Nephron progenitor cell (in vitro differentiated cells): ENCODE measurements at regions not wholly inside any gene's neighbourhood (a gene's known extent, or its start where the extent isn't known, plus 50 kb on each side); places are given as distances from the start of the nearest gene placed in this dataset.

ENCODE experiments used
- DNase-seq: peaks from one replicate; pipeline ENCODE4 v3.0.0; 2021
- H3K27ac Mint-ChIP-seq: 2 replicates; pipeline ENCODE4 v1.8.0; 2021; ENCODE audit warnings: mild to moderate bottlenecking, moderate library complexity, mixed read lengths
- H3K27me3 Mint-ChIP-seq: 2 replicates; pipeline ENCODE4 v1.8.0; 2021; ENCODE audit warnings: mild to moderate bottlenecking, low read depth, mixed read lengths; ENCODE audit not compliant: poor library complexity
- H3K36me3 Mint-ChIP-seq: 2 replicates; pipeline ENCODE4 v1.8.0; 2021; ENCODE audit warnings: low read depth, mixed read lengths
- H3K4me1 Mint-ChIP-seq: 2 replicates; pipeline ENCODE4 v1.8.0; 2021; ENCODE audit warnings: mixed read lengths
- H3K4me3 Mint-ChIP-seq: 2 replicates; pipeline ENCODE4 v1.8.0; 2021; ENCODE audit warnings: mild to moderate bottlenecking, moderate library complexity, mixed read lengths
- H3K9me3 Mint-ChIP-seq: 2 replicates; pipeline ENCODE4 v1.8.0; 2021; ENCODE audit warnings: mild to moderate bottlenecking, moderate library complexity, mixed read lengths
- TF ChIP-seq, protein P1 (sequence below): fragments of 200-600 bp; sonication (generic); IDR thresholded peaks from 2 replicates; pipeline ENCODE4 v1.5.0; 2021; ENCODE audit warnings: antibody characterized with exemption

DNA sequence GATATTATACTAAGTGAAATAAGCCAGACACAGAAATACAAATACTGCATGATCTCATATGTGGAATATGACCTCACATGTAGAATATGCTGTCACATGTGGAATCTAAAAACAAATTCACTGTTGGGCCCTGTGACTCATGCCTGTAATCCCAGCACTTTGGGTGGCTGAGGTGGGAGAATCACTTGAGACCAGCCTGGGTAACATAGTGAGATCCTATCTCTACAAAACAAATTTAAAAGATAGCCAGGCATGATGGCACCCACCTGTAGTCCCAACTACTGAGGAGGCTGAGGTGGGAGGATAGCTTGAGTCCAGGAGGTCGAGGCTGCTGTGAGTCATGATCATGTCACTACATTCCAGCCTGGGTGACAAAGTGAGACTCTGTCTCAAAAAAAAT, 160.3 kb downstream of the PTEN start:
- DNase-seq = no peak
- no peak overlapping the region for H3K27ac Mint-ChIP-seq
- H3K4me3 Mint-ChIP-seq = no peak overlapping the region
- H3K4me1 Mint-ChIP-seq = peaks cover 12% of the 10 kb centered on the region
- no peaks in the 10 kb centered on the region for H3K27me3 Mint-ChIP-seq
- no peaks in the 10 kb centered on the region for H3K36me3 Mint-ChIP-seq
- no peaks in the 10 kb centered on the region for H3K9me3 Mint-ChIP-seq
- TF ChIP-seq, protein P1, sequence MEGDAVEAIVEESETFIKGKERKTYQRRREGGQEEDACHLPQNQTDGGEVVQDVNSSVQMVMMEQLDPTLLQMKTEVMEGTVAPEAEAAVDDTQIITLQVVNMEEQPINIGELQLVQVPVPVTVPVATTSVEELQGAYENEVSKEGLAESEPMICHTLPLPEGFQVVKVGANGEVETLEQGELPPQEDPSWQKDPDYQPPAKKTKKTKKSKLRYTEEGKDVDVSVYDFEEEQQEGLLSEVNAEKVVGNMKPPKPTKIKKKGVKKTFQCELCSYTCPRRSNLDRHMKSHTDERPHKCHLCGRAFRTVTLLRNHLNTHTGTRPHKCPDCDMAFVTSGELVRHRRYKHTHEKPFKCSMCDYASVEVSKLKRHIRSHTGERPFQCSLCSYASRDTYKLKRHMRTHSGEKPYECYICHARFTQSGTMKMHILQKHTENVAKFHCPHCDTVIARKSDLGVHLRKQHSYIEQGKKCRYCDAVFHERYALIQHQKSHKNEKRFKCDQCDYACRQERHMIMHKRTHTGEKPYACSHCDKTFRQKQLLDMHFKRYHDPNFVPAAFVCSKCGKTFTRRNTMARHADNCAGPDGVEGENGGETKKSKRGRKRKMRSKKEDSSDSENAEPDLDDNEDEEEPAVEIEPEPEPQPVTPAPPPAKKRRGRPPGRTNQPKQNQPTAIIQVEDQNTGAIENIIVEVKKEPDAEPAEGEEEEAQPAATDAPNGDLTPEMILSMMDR = no peak

DNA sequence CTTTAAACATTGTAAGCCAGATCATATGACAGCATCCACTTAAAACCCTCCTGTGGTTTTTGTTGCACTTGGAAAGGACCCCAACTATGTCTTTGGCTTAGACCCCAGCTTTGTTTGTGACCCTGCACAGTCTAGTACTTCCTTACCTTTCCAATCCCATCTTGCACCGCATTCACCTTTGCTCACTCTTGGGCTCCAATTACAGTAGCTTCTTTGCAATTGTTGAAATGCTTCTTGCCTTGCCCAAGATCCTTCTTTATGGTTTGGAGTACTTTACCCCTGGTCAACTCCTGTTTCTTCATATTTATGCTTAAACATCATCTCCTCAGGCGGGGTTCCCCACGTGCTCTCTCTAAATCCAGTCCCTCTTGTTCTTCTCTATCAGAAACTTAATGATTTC, 162.6 kb downstream of the PTEN start:
- DNase-seq = no peak
- Mint-ChIP-seq H3K36me3 (no peaks in the 10 kb centered on the region), H3K9me3 (no peaks in the 10 kb centered on the region), H3K27ac (no peak overlapping the region), H3K27me3 (peaks cover 3% of the 10 kb centered on the region), H3K4me3 (no peak overlapping the region), H3K4me1 (peaks cover 14% of the 10 kb centered on the region)
- TF ChIP-seq, protein P1 = no peak

DNA sequence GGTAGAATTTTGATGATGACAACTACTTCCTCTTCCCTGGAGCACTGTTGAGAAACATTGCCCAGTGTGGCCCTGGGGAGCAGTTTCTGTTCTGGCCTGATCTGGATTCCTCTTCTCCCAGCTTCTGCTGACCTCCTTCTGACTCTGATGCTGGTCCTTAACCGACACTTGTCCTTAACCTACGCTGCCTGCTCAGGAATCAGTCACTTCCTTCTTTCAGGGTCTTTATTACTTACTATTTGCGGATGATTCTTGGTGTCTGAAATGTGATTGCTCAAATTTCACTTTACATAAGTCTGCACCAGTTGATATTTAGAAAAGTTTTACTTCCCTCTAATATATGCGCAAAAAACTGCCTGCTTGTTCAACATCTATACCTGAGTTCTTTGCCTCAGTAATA, 164.1 kb downstream of the PTEN start:
- Mint-ChIP-seq H3K27me3 (peaks cover 3% of the 10 kb centered on the region), H3K27ac (no peak overlapping the region), H3K4me1 (peaks cover 14% of the 10 kb centered on the region), H3K9me3 (no peaks in the 10 kb centered on the region), H3K4me3 (no peak overlapping the region), H3K36me3 (no peaks in the 10 kb centered on the region)
- no peak for DNase-seq
- TF ChIP-seq, protein P1 = no peak

DNA sequence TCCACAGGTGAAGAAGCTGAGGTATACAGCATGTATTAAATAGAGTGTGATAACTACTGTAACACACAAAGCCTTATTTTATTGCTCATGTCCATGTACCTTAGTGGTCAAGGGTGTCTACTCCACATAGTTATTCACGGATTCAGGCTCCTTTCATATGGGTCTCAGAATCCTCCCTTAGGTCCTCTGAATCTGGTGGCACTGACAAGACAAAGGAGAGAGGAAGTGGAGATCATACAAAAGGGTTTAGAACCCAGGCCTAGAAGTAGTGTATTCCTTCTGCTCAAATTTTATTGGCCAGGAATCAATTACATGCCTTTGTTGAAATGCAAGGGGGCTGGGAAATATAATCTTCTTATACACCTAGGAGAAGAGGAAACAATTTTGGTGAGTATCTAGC, 164.6 kb downstream of the PTEN start:
- no peak for DNase-seq
- H3K9me3 Mint-ChIP-seq = no peaks in the 10 kb centered on the region
- no peaks in the 10 kb centered on the region for H3K36me3 Mint-ChIP-seq
- no peak overlapping the region for H3K27ac Mint-ChIP-seq
- peaks cover 14% of the 10 kb centered on the region for H3K4me1 Mint-ChIP-seq
- H3K4me3 Mint-ChIP-seq = no peak overlapping the region
- peaks cover 3% of the 10 kb centered on the region for H3K27me3 Mint-ChIP-seq
- TF ChIP-seq, protein P1 = no peak

DNA sequence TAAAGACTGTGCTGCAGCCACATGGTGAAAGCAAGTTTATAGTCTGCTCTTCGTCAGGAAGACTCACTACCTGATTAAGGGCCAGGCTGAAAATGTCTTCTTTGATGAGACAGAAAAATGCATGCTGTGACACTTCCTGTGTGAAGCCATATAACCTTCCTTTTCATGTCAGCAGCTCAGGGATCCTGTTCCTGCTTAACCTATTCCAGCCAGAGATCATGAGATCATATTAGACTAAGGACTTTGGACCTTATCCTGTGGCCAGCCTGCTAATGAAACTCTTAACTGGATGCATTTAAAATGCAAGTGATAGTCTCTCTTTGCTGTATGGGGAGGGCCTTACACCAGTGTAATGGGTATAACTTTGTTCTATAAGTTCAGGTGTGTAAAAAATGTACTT, 165.2 kb downstream of the PTEN start:
- TF ChIP-seq, protein P1 = no peak
- Mint-ChIP-seq H3K27ac (no peak overlapping the region), H3K27me3 (peaks cover 3% of the 10 kb centered on the region), H3K9me3 (no peaks in the 10 kb centered on the region), H3K4me3 (no peak overlapping the region), H3K36me3 (no peaks in the 10 kb centered on the region), H3K4me1 (peaks cover 14% of the 10 kb centered on the region)
- no peak for DNase-seq

DNA sequence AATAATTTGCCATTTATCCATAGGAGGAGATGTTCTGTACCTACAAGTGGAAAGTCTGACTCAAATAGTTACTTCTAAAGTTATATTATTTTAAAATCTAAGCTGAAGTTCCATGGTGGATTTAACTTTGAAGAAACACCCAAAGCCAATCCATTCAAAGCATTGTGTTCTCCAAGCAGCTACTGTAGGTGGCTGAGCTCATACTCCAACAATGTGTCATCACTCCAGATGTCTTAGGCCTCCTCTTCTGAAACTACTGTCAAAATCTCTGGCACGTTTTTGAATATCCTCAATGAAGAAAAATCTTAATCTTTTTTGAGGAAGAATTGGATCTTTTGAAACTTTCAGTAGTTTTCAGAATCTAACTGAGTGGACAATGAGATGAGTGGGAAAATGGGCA, 169.1 kb downstream of the PTEN start:
- DNase-seq = no peak
- Mint-ChIP-seq H3K27ac (no peak overlapping the region), H3K9me3 (no peaks in the 10 kb centered on the region), H3K36me3 (no peaks in the 10 kb centered on the region), H3K4me1 (peaks cover 12% of the 10 kb centered on the region), H3K27me3 (peaks cover 3% of the 10 kb centered on the region), H3K4me3 (no peak overlapping the region)
- TF ChIP-seq, protein P1 = no peak
